NOMO-1 (cell line): ENCODE measurements at regions not wholly inside any gene's neighbourhood (a gene's known extent, or its start where the extent isn't known, plus 50 kb on each side); places are given as distances from the start of the nearest gene placed in this dataset.

ENCODE experiments used
- DNase-seq, 2 experiments: peaks; one replicate each; lab custom pipeline; 2025; ENCODE audit not compliant: unreplicated experiment in 2 of 2; lab: John Stamatoyannopoulos, UW

GRCh38 chr10:10403762-10404161, 613.9 kb upstream of the CELF2 start:
- no peak for DNase-seq

GRCh38 chr10:10417671-10418070, 600.0 kb upstream of the CELF2 start:
- no peak for DNase-seq

GRCh38 chr10:10418387-10418786, 599.3 kb upstream of the CELF2 start:
- DNase-seq: peak; percentile 75 to 93

GRCh38 chr10:10421071-10421470, 596.6 kb upstream of the CELF2 start:
- DNase-seq: peak; percentile 59 to 83

- no peak for DNase-seq
These were observed 586.1 kb upstream of the CELF2 start for GRCh38 chr10:10431422-10432066.

GRCh38 chr10:10432296-10433035, 585.2 kb upstream of the CELF2 start:
- no peak for DNase-seq

GRCh38 chr10:10434312-10434711, 583.4 kb upstream of the CELF2 start:
- DNase-seq: no peak

GRCh38 chr10:10437886-10438285, 579.8 kb upstream of the CELF2 start:
- DNase-seq: no peak

- DNase-seq: no peak
These were observed 579.2 kb upstream of the CELF2 start for GRCh38 chr10:10438335-10439100.

GRCh38 chr10:10456856-10457255, 560.8 kb upstream of the CELF2 start:
- DNase-seq: no peak

GRCh38 chr10:10460451-10460850, 557.2 kb upstream of the CELF2 start:
- peak; percentile 64 to 72 for DNase-seq

- no peak for DNase-seq
These were observed 555.3 kb upstream of the CELF2 start for GRCh38 chr10:10462151-10462941.

GRCh38 chr10:10471758-10472157, 545.9 kb upstream of the CELF2 start:
- DNase-seq: no peak

GRCh38 chr10:10475812-10476211, 541.9 kb upstream of the CELF2 start:
- no peak for DNase-seq

GRCh38 chr10:10477844-10478243, 539.8 kb upstream of the CELF2 start:
- DNase-seq: no peak

GRCh38 chr10:10479465-10479864, 538.2 kb upstream of the CELF2 start:
- no peak for DNase-seq

- DNase-seq: no peak
These were observed 535.1 kb upstream of the CELF2 start for GRCh38 chr10:10482613-10483012.

- no peak for DNase-seq
These were observed 528.6 kb upstream of the CELF2 start for GRCh38 chr10:10489076-10489475.

GRCh38 chr10:10489805-10490571, 527.7 kb upstream of the CELF2 start:
- no peak for DNase-seq

- DNase-seq: no peak
These were observed 527.1 kb upstream of the CELF2 start for GRCh38 chr10:10490581-10490980.
